Non-pigmented ciliary epithelial cell (primary cell): ENCODE measurements at regions not wholly inside any gene's neighbourhood (a gene's known extent, or its start where the extent isn't known, plus 50 kb on each side); places are given as distances from the start of the nearest gene placed in this dataset.
"Not testable (repeated sequence)": the region's sequence is repeated elsewhere in the genome, so short reads cannot be mapped to it uniquely, and the experiment has no call there.

Experiments used
- DNase-seq: peaks from one replicate; pipeline ENCODE4 v3.0.0-alpha.2; 2010; ENCODE audit warnings: low read depth

DNA sequence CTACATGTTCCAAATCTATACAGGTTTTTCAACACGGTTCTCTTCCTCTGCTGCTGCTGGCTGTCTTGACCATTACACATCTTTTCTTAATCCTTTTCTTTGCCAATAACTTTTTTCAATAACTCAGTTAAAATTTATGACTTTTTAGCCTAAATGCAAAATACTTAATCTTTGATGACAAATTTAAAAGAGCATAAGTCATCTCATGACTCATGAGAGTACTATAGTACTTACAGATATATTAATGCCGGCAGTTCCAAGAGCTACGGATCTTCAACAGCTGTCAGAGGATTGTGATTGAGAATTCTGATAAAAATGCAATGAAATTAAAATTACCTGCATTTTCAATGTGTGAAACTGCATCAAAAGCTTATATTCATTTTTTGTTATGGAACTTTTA lies 105.5 kb downstream of the KPNA2 start:
- DNase-seq: no peak

- no peak for DNase-seq
Measured at GRCh38 chr17:68142595-68142994, 105.2 kb upstream of the AMZ2 start.

GRCh38 chr17:68143425-68143824 lies 104.4 kb upstream of the AMZ2 start:
- DNase-seq: no peak

DNA sequence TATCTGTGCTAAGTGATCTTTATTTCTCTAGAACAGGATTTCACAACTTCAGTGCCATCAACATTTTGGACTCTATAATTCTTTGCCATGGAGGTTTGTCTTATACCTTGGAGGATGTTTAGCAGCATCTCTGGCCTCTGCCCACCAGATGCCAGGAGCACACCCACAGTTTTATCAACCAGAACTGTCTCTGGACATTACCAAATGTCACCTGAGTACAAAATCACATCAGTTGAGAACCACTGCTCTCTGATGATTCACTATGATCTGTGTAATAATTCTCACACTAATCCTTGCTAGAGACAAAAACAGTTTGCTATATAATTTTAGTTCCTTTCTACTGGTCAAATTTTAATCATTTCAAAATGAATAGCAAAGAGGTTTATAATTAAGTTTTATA lies 102.8 kb upstream of the AMZ2 start:
- DNase-seq: no peak

- DNase-seq: no peak
Measured at GRCh38 chr17:68148936-68149335, 98.9 kb upstream of the AMZ2 start.

DNA sequence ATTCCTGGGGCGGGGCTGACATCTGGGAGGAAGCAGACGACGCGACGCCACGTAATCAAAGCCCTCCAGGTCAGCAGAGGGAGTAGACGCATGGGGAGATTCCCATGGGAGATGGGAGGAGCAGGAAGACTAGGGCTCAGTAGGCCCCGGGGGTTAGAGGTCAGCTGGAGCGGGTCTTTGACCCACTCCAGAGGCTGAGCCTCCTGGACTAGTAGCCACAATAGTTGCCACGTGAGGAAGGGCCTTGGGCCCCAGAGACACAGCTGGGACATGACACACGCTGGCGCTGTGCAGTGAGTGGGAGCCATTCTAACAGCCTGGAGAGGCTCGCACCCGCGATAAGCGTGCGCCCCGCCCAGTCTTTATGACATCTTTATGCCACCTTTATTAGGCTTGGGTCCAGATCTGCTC lies 95.7 kb upstream of the AMZ2 start:
- no peak for DNase-seq

- DNase-seq: no peak
Measured at GRCh38 chr17:68155692-68156091, 92.2 kb upstream of the AMZ2 start.

- DNase-seq: no peak
Measured at GRCh38 chr17:68161644-68162428, 86.0 kb upstream of the AMZ2 start.

- not testable (repeated sequence) for DNase-seq
Measured at GRCh38 chr17:68168273-68169164, 79.3 kb upstream of the AMZ2 start.

GRCh38 chr17:68169165-68169821 lies 78.5 kb upstream of the AMZ2 start:
- not testable (repeated sequence) for DNase-seq

DNA sequence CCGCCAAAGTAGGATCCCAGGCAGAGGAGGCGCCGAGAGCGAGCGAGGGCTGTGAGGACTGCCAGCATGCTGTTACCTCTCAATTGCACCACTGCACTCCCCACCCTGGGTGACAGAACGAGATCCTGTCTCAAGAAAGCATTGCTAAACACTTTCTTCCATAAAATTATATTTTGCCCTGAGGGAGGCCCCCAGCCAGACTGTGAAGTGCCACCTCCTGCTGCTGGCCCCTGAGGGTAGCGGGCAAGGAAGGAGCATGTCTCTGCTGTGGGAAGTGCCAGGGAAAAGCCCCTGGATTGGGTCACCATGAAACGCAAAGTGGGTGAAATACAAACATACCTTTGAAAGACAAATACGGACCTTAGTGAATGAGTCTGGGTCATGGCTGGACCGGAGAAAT lies 78.0 kb upstream of the AMZ2 start:
- DNase-seq: no peak

GRCh38 chr17:68170246-68170645 lies 77.6 kb upstream of the AMZ2 start:
- DNase-seq: no peak

DNA sequence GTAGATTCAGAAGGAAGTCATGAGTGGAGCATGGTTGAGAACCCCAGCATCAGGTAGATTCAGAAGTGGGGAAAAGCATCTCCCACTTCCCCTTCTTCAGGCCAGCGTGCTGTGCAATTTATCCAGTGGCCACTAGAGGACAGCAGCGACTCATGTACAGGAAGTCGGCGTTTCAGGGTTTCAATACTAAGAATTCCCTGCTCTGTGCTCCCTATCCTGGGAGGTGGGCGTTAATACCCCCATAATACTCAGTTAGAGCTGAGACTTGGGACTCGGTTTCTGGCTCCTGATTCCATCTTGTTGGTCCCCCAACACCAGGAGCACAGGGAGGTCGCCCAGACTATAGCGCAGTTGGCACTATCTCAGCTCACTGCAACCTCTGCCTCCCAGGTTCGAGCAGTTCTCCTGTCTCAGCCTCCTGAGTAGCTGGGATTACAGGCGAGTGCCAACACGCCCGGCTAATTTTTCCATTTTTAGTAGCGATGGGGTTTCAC lies 75.3 kb upstream of the AMZ2 start:
- peak; percentile 13 for DNase-seq

DNA sequence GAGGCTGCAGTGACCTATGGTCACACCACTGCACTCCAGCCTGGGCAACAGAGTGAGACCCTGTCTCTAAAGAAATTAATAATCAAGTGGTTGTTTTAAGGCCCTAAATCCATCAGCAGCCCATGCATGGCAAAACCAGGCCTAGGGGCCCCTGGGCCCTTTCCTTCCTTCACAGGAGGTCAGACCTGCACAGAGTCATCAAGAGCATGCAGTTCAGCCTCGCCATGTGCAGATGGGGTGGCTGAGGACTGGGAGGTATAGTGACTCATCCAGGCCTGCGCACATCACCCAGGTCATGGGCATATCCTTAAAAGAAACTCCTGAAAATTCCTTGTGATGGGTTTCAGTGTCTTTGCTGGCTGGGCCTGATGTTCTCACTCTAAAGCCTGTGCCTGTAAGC lies 72.4 kb upstream of the AMZ2 start:
- no peak for DNase-seq

- DNase-seq: no peak
Measured at GRCh38 chr17:68175905-68176304, 71.9 kb upstream of the AMZ2 start.

DNA sequence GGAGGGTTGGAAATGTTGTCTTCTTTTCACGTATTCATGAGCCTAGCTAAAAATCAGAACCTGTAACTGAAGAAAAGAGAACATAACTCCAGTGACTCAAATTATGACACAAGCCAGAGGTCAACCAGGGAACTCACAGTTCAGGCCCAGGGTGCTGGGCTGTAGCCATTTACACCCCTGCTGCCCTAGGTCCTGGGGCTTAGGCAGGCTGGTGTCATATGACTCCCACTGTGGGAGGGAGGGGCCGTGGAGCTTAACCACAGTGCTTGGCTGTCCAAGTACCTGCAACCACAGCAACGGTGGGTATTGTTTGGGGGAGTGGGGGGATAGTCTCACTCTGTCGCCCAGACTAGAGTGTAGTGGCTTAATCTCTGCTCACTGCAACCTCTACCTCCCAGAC lies 71.1 kb upstream of the AMZ2 start:
- DNase-seq: no peak

GRCh38 chr17:68178831-68179230 lies 69.0 kb upstream of the AMZ2 start:
- no peak for DNase-seq

GRCh38 chr17:68179236-68179925 lies 68.5 kb upstream of the AMZ2 start:
- DNase-seq: no peak

- DNase-seq: no peak
Measured at GRCh38 chr17:68179926-68180285, 67.9 kb upstream of the AMZ2 start.

DNA sequence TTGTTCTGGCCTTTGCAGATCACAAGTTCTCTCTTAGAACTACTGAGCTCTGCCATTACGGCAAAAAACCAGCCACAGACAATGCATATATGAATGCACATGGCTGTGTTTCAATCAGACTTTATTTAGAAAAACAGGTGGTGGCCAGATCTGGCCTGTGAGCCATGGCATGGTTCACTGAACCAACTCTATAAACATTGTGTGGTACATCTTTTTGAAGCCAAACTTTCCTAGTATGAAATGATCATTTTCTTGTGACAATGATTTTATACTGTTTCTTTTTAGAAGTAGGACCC lies 65.9 kb upstream of the AMZ2 start:
- DNase-seq: no peak

DNA sequence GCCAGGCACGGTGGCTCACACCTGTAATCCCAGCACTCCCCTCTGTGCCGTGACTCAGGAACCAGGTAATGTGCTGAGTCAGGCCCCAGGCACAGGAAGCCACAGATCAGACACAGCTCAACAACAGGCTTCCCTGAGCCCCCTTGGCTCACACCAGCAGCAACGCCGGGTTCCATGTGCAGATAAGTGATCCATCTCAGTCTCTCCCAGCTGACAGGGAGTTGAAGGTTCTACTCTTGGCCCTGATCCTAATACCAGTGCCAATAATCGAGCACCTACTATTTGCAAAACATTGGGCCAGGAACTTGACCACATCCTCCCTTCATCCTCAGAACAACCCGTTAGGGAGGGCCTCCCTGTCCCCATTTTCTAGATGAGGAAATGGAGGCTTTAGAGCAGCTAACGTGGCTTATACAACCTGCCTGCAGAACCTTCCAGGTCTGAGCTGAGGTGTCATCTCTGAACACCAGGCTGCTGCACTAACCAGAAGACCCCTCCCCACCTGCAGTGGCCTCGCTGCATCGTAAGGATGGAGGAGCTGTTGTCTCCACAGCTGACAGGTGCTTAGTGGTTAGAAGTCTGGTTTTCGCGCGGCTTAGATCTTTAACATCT lies 64.8 kb upstream of the AMZ2 start:
- DNase-seq: no peak

DNA sequence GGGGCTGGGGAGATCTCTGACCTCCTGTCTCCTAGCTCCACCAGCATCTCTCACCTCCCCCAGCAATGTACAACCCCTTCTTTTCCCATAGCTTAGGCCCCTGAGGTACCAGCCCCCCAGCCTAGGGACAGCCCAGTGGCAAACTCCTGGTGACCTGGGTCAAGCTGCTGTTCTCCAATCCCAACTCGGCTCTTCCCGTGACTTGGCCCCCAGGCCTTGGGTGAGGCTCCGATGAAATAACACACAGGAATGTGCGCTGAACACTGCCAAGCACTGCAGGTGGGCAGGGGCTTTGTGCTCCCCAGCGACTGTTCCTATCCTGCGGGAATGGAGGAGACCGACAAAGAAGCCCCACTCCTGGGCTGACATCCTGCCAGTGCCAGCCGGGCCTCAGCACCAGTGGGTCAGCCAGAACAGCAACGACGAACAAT lies 63.7 kb upstream of the AMZ2 start:
- DNase-seq: no peak
